ENCODE measurements at regions not wholly inside any gene's neighbourhood (a gene's known extent, or its start where the extent isn't known, plus 50 kb on each side); places are given as distances from the start of the nearest gene placed in this dataset.

DNA sequence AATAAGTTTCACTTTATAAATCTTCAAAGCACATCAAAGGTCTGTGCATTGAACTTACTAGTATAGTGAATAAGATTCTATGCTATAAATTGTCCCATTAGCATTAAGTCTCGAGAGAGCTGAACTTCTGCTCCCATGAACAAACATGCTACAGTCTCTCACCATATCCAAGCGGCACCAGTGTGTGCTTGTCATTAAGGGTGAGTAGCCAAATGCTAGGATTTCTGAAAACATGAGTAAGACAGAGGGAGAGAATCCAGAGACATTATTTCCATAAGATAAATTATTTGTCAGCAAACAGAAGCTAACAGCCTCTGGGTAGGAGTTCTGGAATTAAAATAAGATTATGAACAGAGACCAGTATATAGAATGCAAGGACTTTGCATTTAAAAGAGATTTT, 2882.5 kb downstream of the PCDH9 start:
- TF ChIP-seq, protein P1, sequence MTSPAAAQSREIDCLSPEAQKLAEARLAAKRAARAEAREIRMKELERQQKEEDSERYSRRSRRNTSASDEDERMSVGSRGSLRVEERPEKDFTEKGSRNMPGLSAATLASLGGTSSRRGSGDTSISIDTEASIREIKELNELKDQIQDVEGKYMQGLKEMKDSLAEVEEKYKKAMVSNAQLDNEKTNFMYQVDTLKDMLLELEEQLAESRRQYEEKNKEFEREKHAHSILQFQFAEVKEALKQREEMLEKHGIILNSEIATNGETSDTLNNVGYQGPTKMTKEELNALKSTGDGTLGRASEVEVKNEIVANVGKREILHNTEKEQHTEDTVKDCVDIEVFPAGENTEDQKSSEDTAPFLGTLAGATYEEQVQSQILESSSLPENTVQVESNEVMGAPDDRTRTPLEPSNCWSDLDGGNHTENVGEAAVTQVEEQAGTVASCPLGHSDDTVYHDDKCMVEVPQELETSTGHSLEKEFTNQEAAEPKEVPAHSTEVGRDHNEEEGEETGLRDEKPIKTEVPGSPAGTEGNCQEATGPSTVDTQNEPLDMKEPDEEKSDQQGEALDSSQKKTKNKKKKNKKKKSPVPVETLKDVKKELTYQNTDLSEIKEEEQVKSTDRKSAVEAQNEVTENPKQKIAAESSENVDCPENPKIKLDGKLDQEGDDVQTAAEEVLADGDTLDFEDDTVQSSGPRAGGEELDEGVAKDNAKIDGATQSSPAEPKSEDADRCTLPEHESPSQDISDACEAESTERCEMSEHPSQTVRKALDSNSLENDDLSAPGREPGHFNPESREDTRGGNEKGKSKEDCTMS (CRISPR knock-in tag; conservative IDR thresholded peaks at IDR 0.05): no peak
- TF ChIP-seq BRCA1 (CRISPR knock-in tag; IDR thresholded peaks at IDR 0.05) (no peak), ZNF704 (CRISPR knock-in tag; IDR thresholded peaks at IDR 0.05; ENCODE audit: borderline replicate concordance) (no peak)
